H9 (cell line): ENCODE measurements at regions not wholly inside any gene's neighbourhood (a gene's known extent, or its start where the extent isn't known, plus 50 kb on each side); places are given as distances from the start of the nearest gene placed in this dataset.

ENCODE experiments used
- DNase-seq: peaks from one replicate; pipeline ENCODE4 v3.0.0-alpha.2; 2017
- H2AFZ ChIP-seq: one replicate; pipeline ENCODE4 v1.6.1; 2013; ENCODE audit warnings: mild to moderate bottlenecking, low read length, control low read depth, moderate library complexity
- H2AK5ac ChIP-seq: 2 replicates; pipeline ENCODE4 v1.6.1; 2013; ENCODE audit warnings: low read length, control low read depth, mixed read lengths; ENCODE audit not compliant: insufficient read length
- H2BK120ac ChIP-seq: one replicate; pipeline ENCODE4 v1.6.1; 2013; ENCODE audit warnings: low read depth, mild to moderate bottlenecking, low read length, control low read depth, inconsistent platforms; ENCODE audit not compliant: poor library complexity, severe bottlenecking
- H2BK12ac ChIP-seq: 2 replicates; pipeline ENCODE4 v1.6.1; 2013; ENCODE audit warnings: low read length, control low read depth, mixed read lengths, low read depth; ENCODE audit not compliant: insufficient read length
- H2BK15ac ChIP-seq: 2 replicates; pipeline ENCODE4 v1.6.1; 2013; ENCODE audit warnings: low read depth, low read length, control low read depth
- H2BK20ac ChIP-seq: one replicate; pipeline ENCODE4 v1.6.1; 2013; ENCODE audit warnings: low read depth, mild to moderate bottlenecking, low read length, control low read depth, inconsistent platforms; ENCODE audit not compliant: poor library complexity, severe bottlenecking
- H2BK5ac ChIP-seq: 2 replicates; pipeline ENCODE4 v1.6.1; 2013; ENCODE audit warnings: low read length, control low read depth, mixed read lengths; ENCODE audit not compliant: insufficient read length
- H3K14ac ChIP-seq: 2 replicates; pipeline ENCODE4 v1.6.1; 2013; ENCODE audit warnings: low read length, control low read depth; ENCODE audit not compliant: insufficient read depth
- H3K18ac ChIP-seq: 2 replicates; pipeline ENCODE4 v1.6.1; 2013; ENCODE audit warnings: low read depth, mild to moderate bottlenecking, mixed read lengths, low read length, control low read depth; ENCODE audit not compliant: insufficient read length
- H3K23ac ChIP-seq: 2 replicates; pipeline ENCODE4 v1.6.1; 2013; ENCODE audit warnings: low read length, control low read depth, mixed read lengths, low read depth; ENCODE audit not compliant: insufficient read length
- H3K23me2 ChIP-seq: 2 replicates; pipeline ENCODE4 v1.6.1; 2013; ENCODE audit warnings: low read depth, mild to moderate bottlenecking, mixed read lengths, low read length, control low read depth; ENCODE audit not compliant: insufficient read length, poor library complexity, severe bottlenecking
- H3K27ac ChIP-seq: 2 replicates; pipeline ENCODE4 v1.5.1; 2013; ENCODE audit warnings: low read length, control low read depth, mixed read lengths, low read depth; ENCODE audit not compliant: insufficient read length
- H3K27me3 ChIP-seq: 2 replicates; pipeline ENCODE4 v1.6.1; 2013; ENCODE audit warnings: low read length, control low read depth, inconsistent platforms; ENCODE audit not compliant: insufficient read depth
- H3K4ac ChIP-seq: 2 replicates; pipeline ENCODE4 v1.6.1; 2013; ENCODE audit warnings: low read depth, mild to moderate bottlenecking, control low read depth, inconsistent platforms, low read length, moderate library complexity
- H3K4me1 ChIP-seq: 2 replicates; pipeline ENCODE4 v1.6.1; 2013; ENCODE audit warnings: low read length, control low read depth, inconsistent platforms; ENCODE audit not compliant: insufficient read depth
- H3K4me2 ChIP-seq: 2 replicates; pipeline ENCODE4 v1.6.1; 2013; ENCODE audit warnings: low read length, control low read depth, mixed read lengths; ENCODE audit not compliant: insufficient read length, insufficient read depth
- H3K56ac ChIP-seq: 2 replicates; pipeline ENCODE4 v1.6.1; 2013; ENCODE audit warnings: low read depth, mild to moderate bottlenecking, mixed read lengths, low read length, control low read depth; ENCODE audit not compliant: insufficient read length
- H3K79me1 ChIP-seq: 2 replicates; pipeline ENCODE4 v1.6.1; 2013; ENCODE audit warnings: low read depth, mild to moderate bottlenecking, moderate library complexity, low read length, control low read depth, inconsistent platforms; ENCODE audit not compliant: insufficient read depth, poor library complexity, severe bottlenecking
- H3K79me2 ChIP-seq: 2 replicates; pipeline ENCODE4 v1.6.1; 2013; ENCODE audit warnings: low read length, control low read depth, inconsistent platforms; ENCODE audit not compliant: insufficient read depth
- H3K9ac ChIP-seq: 2 replicates; pipeline ENCODE4 v1.6.1; 2013; ENCODE audit warnings: low read length, control low read depth, mixed read lengths; ENCODE audit not compliant: insufficient read length; ENCODE audit errors: extremely low read depth
- H3K9me3 ChIP-seq: one replicate; pipeline ENCODE4 v1.6.1; 2013; ENCODE audit warnings: low read depth, low read length, inconsistent platforms; ENCODE audit not compliant: control insufficient read depth
- H3T11ph ChIP-seq: one replicate; pipeline ENCODE4 v1.6.1; 2013; ENCODE audit warnings: mild to moderate bottlenecking, low read length, control low read depth, inconsistent platforms
- H4K20me1 ChIP-seq: one replicate; pipeline ENCODE4 v1.6.1; 2013; ENCODE audit not compliant: control insufficient read depth, insufficient read length, insufficient read depth
- H4K5ac ChIP-seq: 2 replicates; pipeline ENCODE4 v1.6.1; 2013; ENCODE audit warnings: low read depth, mild to moderate bottlenecking, mixed read lengths, low read length, control low read depth; ENCODE audit not compliant: insufficient read length
- H4K8ac ChIP-seq: replicated peaks from 2 replicates; pipeline ENCODE4 v1.6.1; 2013; ENCODE audit warnings: low read length, control low read depth, mixed read lengths, low read depth; ENCODE audit not compliant: insufficient read length
- H4K91ac ChIP-seq: 2 replicates; pipeline ENCODE4 v1.6.1; 2013; ENCODE audit warnings: low read depth, mild to moderate bottlenecking, moderate library complexity, mixed read lengths, low read length, control low read depth; ENCODE audit not compliant: insufficient read length
- H3K27ac Mint-ChIP-seq, 3 experiments: 2 replicates in 2 of 3; 3 replicates in 1 of 3; pipeline ENCODE4 v1.8.0; 2020 to 2021; ENCODE audit warnings: mixed read lengths in 3 of 3, mild to moderate bottlenecking in 1 of 3, moderate library complexity in 1 of 3
- H3K27me3 Mint-ChIP-seq: 2 replicates; pipeline ENCODE4 v1.8.0; 2021; ENCODE audit warnings: low read depth, mild to moderate bottlenecking, moderate library complexity, mixed read lengths
- H3K36me3 Mint-ChIP-seq, 3 experiments: 2 replicates in 2 of 3; 3 replicates in 1 of 3; pipeline ENCODE4 v1.8.0; 2020 to 2021; ENCODE audit warnings: low read depth in 3 of 3, mixed read lengths in 3 of 3; ENCODE audit not compliant: insufficient read depth in 1 of 3
- H3K4me1 Mint-ChIP-seq, 2 experiments: 2 replicates each; pipeline ENCODE4 v1.8.0; 2020; ENCODE audit warnings: mixed read lengths in 2 of 2
- H3K4me3 Mint-ChIP-seq, 2 experiments: 2 replicates in 1 of 2; 3 replicates in 1 of 2; pipeline ENCODE4 v1.8.0; 2020 to 2021; ENCODE audit warnings: mild to moderate bottlenecking in 2 of 2, mixed read lengths in 2 of 2, moderate library complexity in 1 of 2
- H3K9me3 Mint-ChIP-seq, 2 experiments: 2 replicates in 1 of 2; 3 replicates in 1 of 2; pipeline ENCODE4 v1.8.0; 2020; ENCODE audit warnings: mild to moderate bottlenecking in 2 of 2, mixed read lengths in 2 of 2, moderate library complexity in 1 of 2
- CTCF ChIP-seq: fragments of 200-600 bp; sonication (generic); conservative IDR thresholded peaks from 3 replicates; pipeline ENCODE4 v1.8.0; 2021; ENCODE audit warnings: antibody characterized with exemption, mild to moderate bottlenecking
- WGBS: extraction: QIAGEN DNeasy Blood & Tissue Kit; methylation state at CpG from one replicate; pipeline ENCODE4 v1.1.7; 2013; ENCODE audit warnings: missing lambda C conversion rate, low lambda C conversion rate, mixed read lengths; ENCODE audit not compliant: insufficient read length; ENCODE audit errors: extremely low coverage; 5-methylcytosine and 5-hydroxymethylcytosine counted together

- Histone ChIP-seq H3K14ac (no peak overlapping the region), H3K4me2 (no peak overlapping the region), H3K23ac (no peak overlapping the region), H3K18ac (no peak overlapping the region), H3K56ac (no peak overlapping the region), H4K5ac (no peak overlapping the region), H3T11ph (no peak overlapping the region), H4K91ac (no peak overlapping the region), H4K8ac (no peak overlapping the region), H2BK20ac (no peak overlapping the region), H3K79me1 (no peaks in the 10 kb centered on the region), H3K9ac (no peak overlapping the region), H3K27me3 (no peaks in the 10 kb centered on the region; the same call in 1 of the 2 replicates), H3K4me1 (no peaks in the 10 kb centered on the region), H3K9me3 (peaks cover 8% of the 10 kb centered on the region), H4K20me1 (no peaks in the 10 kb centered on the region), H3K23me2 (no peaks in the 10 kb centered on the region), H2AFZ (no peak overlapping the region), H3K4ac (no peak overlapping the region), H2AK5ac (no peak overlapping the region), H2BK120ac (no peak overlapping the region), H3K79me2 (no peaks in the 10 kb centered on the region), H2BK12ac (no peak overlapping the region), H2BK15ac (no peak overlapping the region), H2BK5ac (no peak overlapping the region), H3K27ac (no peak overlapping the region)
- H3K4me1 Mint-ChIP-seq, result no peaks in the 10 kb centered on the region
- no peak overlapping the region for H3K27ac Mint-ChIP-seq
- peaks cover 5% of the 10 kb centered on the region for H3K27me3 Mint-ChIP-seq
- WGBS, result no CpG with 5 or more reads among the region's 1 CpG
- peaks cover 3 to 5% (median 4%) of the 10 kb centered on the region in 3 experiments; a peak in 5 of 7 replicates for H3K36me3 Mint-ChIP-seq
- no peak for TF ChIP-seq CTCF
- DNase-seq, result no peak
- no peak overlapping the region for H3K4me3 Mint-ChIP-seq
- peaks cover 12 to 13% of the 10 kb centered on the region in 2 experiments for H3K9me3 Mint-ChIP-seq
Observed at GRCh38 chr18:22682720-22683119, 250.4 kb upstream of the RBBP8 start.
